Adrenal gland (tissue), 9 donors: ENCODE measurements at regions not wholly inside any gene's neighbourhood (a gene's known extent, or its start where the extent isn't known, plus 50 kb on each side); places are given as distances from the start of the nearest gene placed in this dataset.

ENCODE experiments used
- DNase-seq, 7 donors: peaks; one replicate each; pipeline ENCODE4 v3.0.0-alpha.2; 2019 to 2020
- H3K27ac ChIP-seq, 5 donors: fragments of 200-600 bp; sonication (generic) in 4 of 5; 1 replicate in 3 of 5; 2 replicates in 2 of 5; pipeline versions ENCODE4 v1.5.1 to v1.8.0; 2016 to 2020; ENCODE audit warnings: mild to moderate bottlenecking in 1 of 5
- H3K27me3 ChIP-seq: fragments of 200-600 bp; 2 replicates; pipeline ENCODE4 v1.8.0; 2021
- H3K36me3 ChIP-seq, 2 donors: fragments of 200-600 bp; replicated peaks in 1 of 2; 1 replicate in 1 of 2; 2 replicates in 1 of 2; pipeline versions ENCODE4 v1.5.1 to v1.8.0; 2018 to 2022
- H3K4me1 ChIP-seq, 2 donors: fragments of 200-600 bp; replicated peaks in 1 of 2; 1 replicate in 1 of 2; 2 replicates in 1 of 2; pipeline versions ENCODE4 v1.5.1 to v1.8.0; 2018 to 2021
- H3K4me3 ChIP-seq, 4 donors: fragments of 200-600 bp; sonication (generic) in 3 of 4; one replicate each; pipeline ENCODE4 v1.5.1; 2016 to 2018
- H3K9me3 ChIP-seq, 3 donors: fragments of 200-600 bp; sonication (generic) in 1 of 3; replicated peaks in 1 of 3; 1 replicate in 2 of 3; 2 replicates in 1 of 3; pipeline versions ENCODE4 v1.5.1 to v1.8.0; 2016 to 2021
- CTCF ChIP-seq, 6 experiments: fragments of 450-650 bp in 4 of 6; fragments of 200-600 bp in 2 of 6; sonication (generic) in 1 of 6; IDR thresholded peaks; 1 replicate in 5 of 6; 2 replicates in 1 of 6; pipeline versions ENCODE4 v1.5.1 to v1.8.0; 2016 to 2021; ENCODE audit warnings: antibody characterized with exemption in 6 of 6, mild to moderate bottlenecking in 2 of 6, moderate library complexity in 1 of 6
- POLR2A ChIP-seq, 2 donors: fragments of 450-650 bp; IDR thresholded peaks; one replicate each; pipeline ENCODE4 v1.6.1; 2017; ENCODE audit warnings: antibody characterized with exemption in 2 of 2, mild to moderate bottlenecking in 2 of 2, moderate library complexity in 1 of 2
- WGBS, 4 donors: extraction: QIAGEN DNeasy Blood & Tissue Kit in 2 of 4; methylation state at CpG; one replicate each; pipeline versions ENCODE4 v1.1.5 to v1.1.7; 2013 to 2017; 5-methylcytosine and 5-hydroxymethylcytosine counted together
- intact Hi-C, 2 donors: fragments of 100-400 bp; cut with DNase I; formaldehyde crosslinking; loops; one replicate each; pipeline versions ENCODE4 v1.14.1 to v1.15.0; 2022 to 2023
- donor health status: healthy with polysubstance abuse.
- donor health status: Bipolar disorder and iron deficiency.
- donor health status: DM: yes; HTN: yes; CAD: no.
- donor health status: DM: no; HTN: no; CAD: no.
- donor health status: DM: no; HTN: no; CAD: no.

GRCh38 chr12:27869567-27869966, 89.5 kb upstream of the MANSC4 start:
- intact Hi-C loops, result no loop called here
- no peaks in the 10 kb centered on the region for H3K4me1 ChIP-seq
- TF ChIP-seq POLR2A (IDR thresholded peaks at IDR 0.05), result no peak
- no peak for TF ChIP-seq CTCF (IDR thresholded peaks at IDR 0.05)
- no peaks in the 10 kb centered on the region for H3K27me3 ChIP-seq
- no peak overlapping the region for H3K27ac ChIP-seq
- no peak for DNase-seq
- no peaks in the 10 kb centered on the region for H3K36me3 ChIP-seq
- 74 to 78% (median 77%) methylated on average over 11 to 12 of the region's 12 CpGs for WGBS, 4 donors
- no peaks in the 10 kb centered on the region for H3K9me3 ChIP-seq
- no peak overlapping the region for H3K4me3 ChIP-seq

GRCh38 chr12:27868139-27868538, 88.1 kb upstream of the MANSC4 start:
- Histone ChIP-seq H3K36me3 (no peaks in the 10 kb centered on the region), H3K4me1 (no peaks in the 10 kb centered on the region), H3K27me3 (no peaks in the 10 kb centered on the region), H3K9me3 (no peaks in the 10 kb centered on the region), H3K4me3 (no peak overlapping the region), H3K27ac (no peak overlapping the region)
- intact Hi-C loops, result no loop called here
- WGBS, 4 donors, result 92 to 96% (median 93%) methylated on average over 1 of the region's 1 CpG
- DNase-seq, result no peak
- TF ChIP-seq CTCF (IDR thresholded peaks at IDR 0.05), result no peak
- no peak for TF ChIP-seq POLR2A (IDR thresholded peaks at IDR 0.05)

GRCh38 chr12:27866373-27867101, 86.5 kb upstream of the MANSC4 start:
- 60 to 68% (median 65%) methylated on average over 11 of the region's 11 CpGs for WGBS, 4 donors
- intact Hi-C loops, result no loop called here
- no peak for TF ChIP-seq POLR2A (IDR thresholded peaks at IDR 0.05)
- no peak for TF ChIP-seq CTCF (IDR thresholded peaks at IDR 0.05)
- H3K4me3 ChIP-seq, result no peak overlapping the region
- H3K4me1 ChIP-seq, result no peaks in the 10 kb centered on the region
- no peaks in the 10 kb centered on the region for H3K9me3 ChIP-seq
- H3K27ac ChIP-seq, result no peak overlapping the region
- peak in 1 of 7 donors; percentile 5 for DNase-seq
- no peaks in the 10 kb centered on the region for H3K36me3 ChIP-seq
- H3K27me3 ChIP-seq, result no peaks in the 10 kb centered on the region

GRCh38 chr12:27865421-27865820, 85.4 kb upstream of the MANSC4 start:
- TF ChIP-seq POLR2A (IDR thresholded peaks at IDR 0.05) (no peak), CTCF (IDR thresholded peaks at IDR 0.05) (no peak)
- no peak for DNase-seq
- Histone ChIP-seq H3K36me3 (no peaks in the 10 kb centered on the region), H3K4me3 (no peak overlapping the region), H3K4me1 (no peaks in the 10 kb centered on the region), H3K27ac (no peak overlapping the region), H3K27me3 (no peaks in the 10 kb centered on the region), H3K9me3 (no peaks in the 10 kb centered on the region)
- 73 to 88% (median 83%) methylated on average over 3 of the region's 3 CpGs for WGBS, 4 donors
- intact Hi-C loops, result no loop called here
